T-helper 17 cell (primary cell): ENCODE measurements at regions not wholly inside any gene's neighbourhood (a gene's known extent, or its start where the extent isn't known, plus 50 kb on each side); places are given as distances from the start of the nearest gene placed in this dataset.
"Not testable (repeated sequence)": the region's sequence is repeated elsewhere in the genome, so short reads cannot be mapped to it uniquely, and the experiment has no call there.

Experiments
- ATAC-seq: fragments of 150-1000 bp; cut with Tn5 transposase; 2 replicates; pipeline ENCODE4 v1.10.0; 2021; ENCODE audit warnings: mild to moderate bottlenecking, moderate library complexity
- DNase-seq, 3 donors: peaks; one replicate each; pipeline versions ENCODE4 v3.0.0 to v3.0.0-alpha.2; 2020 to 2021
- H3K9me3 ChIP-seq: one replicate; pipeline ENCODE4 v1.7.0; 2013; ENCODE audit warnings: low read length, mild to moderate bottlenecking; ENCODE audit not compliant: control insufficient read depth, poor library complexity, severe bottlenecking
- H3K27ac Mint-ChIP-seq: one replicate; pipeline ENCODE4 v1.8.0; 2022; ENCODE audit warnings: mild to moderate bottlenecking, moderate library complexity, mixed read lengths
- H3K27me3 Mint-ChIP-seq: one replicate; pipeline ENCODE4 v1.8.0; 2022; ENCODE audit warnings: mixed read lengths
- H3K36me3 Mint-ChIP-seq: one replicate; pipeline ENCODE4 v1.8.0; 2022; ENCODE audit warnings: low read depth, mixed read lengths
- H3K4me1 Mint-ChIP-seq: one replicate; pipeline ENCODE4 v1.8.0; 2022; ENCODE audit warnings: mild to moderate bottlenecking, mixed read lengths
- H3K4me3 Mint-ChIP-seq: one replicate; pipeline ENCODE4 v1.8.0; 2022; ENCODE audit warnings: mild to moderate bottlenecking, moderate library complexity, mixed read lengths

- ATAC-seq, result no peak
- Mint-ChIP-seq H3K27me3 (no peaks in the 10 kb centered on the region), H3K36me3 (no peaks in the 10 kb centered on the region), H3K4me1 (no peaks in the 10 kb centered on the region), H3K4me3 (no peak overlapping the region), H3K27ac (no peak overlapping the region)
- H3K9me3 ChIP-seq, result no peaks in the 10 kb centered on the region
- no peak for DNase-seq
Observed at GRCh38 chr5:167415779-167416746, 875.4 kb upstream of the WWC1 start.

- Mint-ChIP-seq H3K4me3 (no peak overlapping the region), H3K27ac (no peak overlapping the region), H3K36me3 (no peaks in the 10 kb centered on the region), H3K4me1 (no peaks in the 10 kb centered on the region), H3K27me3 (no peaks in the 10 kb centered on the region)
- H3K9me3 ChIP-seq, result no peaks in the 10 kb centered on the region
- ATAC-seq (no peak), DNase-seq (no peak)
Observed at GRCh38 chr5:167417662-167418061, 873.8 kb upstream of the WWC1 start.

DNA sequence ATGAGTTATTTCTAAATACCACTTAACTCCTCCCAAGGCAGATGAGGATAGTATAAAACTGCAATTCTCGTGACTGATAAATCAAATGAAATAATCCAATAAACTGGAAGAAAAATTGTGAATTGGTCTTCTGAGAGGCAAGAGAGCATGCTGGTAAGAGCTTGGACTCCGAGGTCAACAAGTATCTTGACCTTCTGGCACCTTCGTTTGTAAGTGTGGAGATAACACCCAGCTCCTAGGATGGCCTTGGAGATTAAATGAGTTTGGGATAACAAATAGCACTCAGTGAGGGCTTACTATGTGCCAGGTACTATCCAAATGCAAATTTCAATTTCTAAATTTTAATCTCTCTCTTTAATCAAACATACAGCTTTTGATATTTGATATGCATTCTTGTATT is 866.3 kb upstream of the WWC1 start:
- no peaks in the 10 kb centered on the region for H3K9me3 ChIP-seq
- DNase-seq, result no peak
- Mint-ChIP-seq H3K27me3 (no peaks in the 10 kb centered on the region), H3K27ac (no peak overlapping the region), H3K4me3 (no peak overlapping the region), H3K36me3 (no peaks in the 10 kb centered on the region), H3K4me1 (no peaks in the 10 kb centered on the region)
- ATAC-seq, result no peak

- DNase-seq (no peak), ATAC-seq (no peak)
- H3K4me1 Mint-ChIP-seq, result no peaks in the 10 kb centered on the region
- no peak overlapping the region for H3K4me3 Mint-ChIP-seq
- no peaks in the 10 kb centered on the region for H3K9me3 ChIP-seq
- no peaks in the 10 kb centered on the region for H3K27me3 Mint-ChIP-seq
- no peak overlapping the region for H3K27ac Mint-ChIP-seq
- H3K36me3 Mint-ChIP-seq, result no peaks in the 10 kb centered on the region
Observed at GRCh38 chr5:167426501-167426900, 864.9 kb upstream of the WWC1 start.

GRCh38 chr5:167427641-167428040 is 863.8 kb upstream of the WWC1 start:
- not testable (repeated sequence) for H3K27ac Mint-ChIP-seq, H3K9me3 ChIP-seq, H3K27me3 Mint-ChIP-seq, ATAC-seq, DNase-seq, H3K4me3 Mint-ChIP-seq, H3K4me1 Mint-ChIP-seq, H3K36me3 Mint-ChIP-seq

GRCh38 chr5:167440846-167441245 is 850.6 kb upstream of the WWC1 start:
- H3K36me3 Mint-ChIP-seq, result no peaks in the 10 kb centered on the region
- no peaks in the 10 kb centered on the region for H3K9me3 ChIP-seq
- DNase-seq (no peak), ATAC-seq (no peak)
- no peaks in the 10 kb centered on the region for H3K27me3 Mint-ChIP-seq
- H3K4me3 Mint-ChIP-seq, result no peak overlapping the region
- H3K27ac Mint-ChIP-seq, result no peak overlapping the region
- no peaks in the 10 kb centered on the region for H3K4me1 Mint-ChIP-seq

DNA sequence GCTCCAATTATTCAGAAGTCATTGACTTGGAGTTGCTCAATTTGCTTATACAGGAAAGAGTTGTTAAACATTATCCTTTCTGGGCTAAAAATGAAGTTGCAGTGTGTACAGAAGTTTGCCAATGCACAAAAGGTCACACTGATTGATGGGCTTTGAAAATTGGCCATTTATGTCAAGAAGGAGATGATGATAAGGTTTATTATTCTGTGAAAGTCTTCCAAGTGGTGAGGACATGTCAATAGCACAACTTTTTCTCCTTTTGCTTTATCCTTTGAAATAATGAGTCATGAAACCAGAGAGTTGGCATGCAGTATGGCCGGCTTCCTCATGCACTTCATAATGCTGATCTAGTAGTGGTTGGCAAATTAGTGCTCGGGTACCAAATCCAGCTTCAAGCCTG is 848.5 kb upstream of the WWC1 start:
- Mint-ChIP-seq H3K27me3 (no peaks in the 10 kb centered on the region), H3K4me1 (no peaks in the 10 kb centered on the region), H3K36me3 (no peaks in the 10 kb centered on the region), H3K4me3 (no peak overlapping the region), H3K27ac (no peak overlapping the region)
- H3K9me3 ChIP-seq, result no peaks in the 10 kb centered on the region
- DNase-seq, result no peak
- no peak for ATAC-seq

- H3K27me3 Mint-ChIP-seq, result no peaks in the 10 kb centered on the region
- H3K27ac Mint-ChIP-seq, result no peak overlapping the region
- H3K4me3 Mint-ChIP-seq, result no peak overlapping the region
- no peaks in the 10 kb centered on the region for H3K9me3 ChIP-seq
- ATAC-seq (no peak), DNase-seq (no peak)
- no peaks in the 10 kb centered on the region for H3K36me3 Mint-ChIP-seq
- no peaks in the 10 kb centered on the region for H3K4me1 Mint-ChIP-seq
Observed at GRCh38 chr5:167447466-167448375, 843.7 kb upstream of the WWC1 start.

- Mint-ChIP-seq H3K36me3 (no peaks in the 10 kb centered on the region), H3K27me3 (no peaks in the 10 kb centered on the region), H3K4me1 (no peaks in the 10 kb centered on the region), H3K4me3 (no peak overlapping the region), H3K27ac (no peak overlapping the region)
- ATAC-seq, result no peak
- no peak for DNase-seq
- no peaks in the 10 kb centered on the region for H3K9me3 ChIP-seq
Observed at GRCh38 chr5:167448376-167448775, 843.1 kb upstream of the WWC1 start.

- ATAC-seq, result no peak
- H3K9me3 ChIP-seq, result no peaks in the 10 kb centered on the region
- Mint-ChIP-seq H3K36me3 (no peaks in the 10 kb centered on the region), H3K4me3 (no peak overlapping the region), H3K27ac (no peak overlapping the region), H3K27me3 (no peaks in the 10 kb centered on the region), H3K4me1 (no peaks in the 10 kb centered on the region)
- no peak for DNase-seq
Observed at GRCh38 chr5:167451076-167451475, 840.4 kb upstream of the WWC1 start.

DNA sequence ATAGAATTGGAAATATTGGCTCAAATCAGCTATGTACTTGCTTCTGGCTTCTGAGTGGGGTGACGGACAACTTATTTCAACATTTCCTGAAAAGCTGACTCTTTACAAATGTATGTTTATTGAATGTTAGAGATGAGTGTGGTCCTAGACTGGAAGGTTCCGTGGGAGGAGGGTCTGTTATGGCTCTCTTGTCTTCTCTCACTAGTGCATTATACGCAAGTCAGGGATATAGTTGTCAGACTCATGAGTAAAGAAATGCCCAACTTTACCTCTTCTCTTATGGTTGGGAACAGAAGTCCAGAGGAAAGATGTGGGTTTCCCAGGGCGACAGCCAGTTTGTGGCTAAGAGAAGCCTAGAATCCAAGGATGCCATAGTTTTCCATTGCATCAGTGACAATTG is 839.3 kb upstream of the WWC1 start:
- Mint-ChIP-seq H3K27me3 (no peaks in the 10 kb centered on the region), H3K36me3 (no peaks in the 10 kb centered on the region), H3K4me1 (no peaks in the 10 kb centered on the region), H3K27ac (no peak overlapping the region), H3K4me3 (no peak overlapping the region)
- DNase-seq, result no peak
- no peak for ATAC-seq
- H3K9me3 ChIP-seq, result no peaks in the 10 kb centered on the region

DNA sequence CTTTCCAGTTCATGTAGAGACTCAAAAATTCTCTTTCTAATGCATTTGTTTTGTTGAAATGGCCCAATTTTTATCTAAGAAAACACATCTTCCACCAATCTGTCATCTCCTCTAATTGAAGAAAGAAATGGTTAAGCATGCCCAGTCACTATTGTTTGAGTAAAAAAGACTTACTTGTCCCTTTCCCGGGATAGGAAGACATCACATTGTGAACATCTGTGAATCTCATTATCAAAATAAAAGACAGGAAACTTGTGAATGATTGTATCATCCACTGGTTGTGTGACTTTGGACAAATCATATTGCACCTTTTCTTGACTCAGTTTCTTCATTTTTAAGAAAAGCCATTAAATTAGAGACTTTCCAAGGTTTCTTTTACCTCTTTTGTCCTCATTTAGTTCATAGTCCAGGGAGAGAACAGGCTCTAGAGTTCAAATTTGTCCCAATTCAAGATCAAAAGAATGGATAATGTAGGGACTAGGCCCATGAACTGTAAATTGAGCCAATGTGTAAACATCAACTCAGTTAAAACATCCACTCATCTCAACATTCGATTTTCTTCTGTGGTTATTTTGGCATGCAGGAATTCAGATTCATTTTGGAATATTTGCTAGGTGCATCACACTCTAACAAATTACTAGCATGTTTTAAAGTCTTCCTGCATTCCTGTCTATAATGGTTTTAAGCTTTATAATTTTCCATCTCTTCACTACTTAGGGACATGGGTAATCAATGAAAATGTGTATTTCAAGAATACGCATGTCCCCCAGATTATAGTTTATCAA is 838.0 kb upstream of the WWC1 start:
- no peak overlapping the region for H3K4me3 Mint-ChIP-seq
- no peaks in the 10 kb centered on the region for H3K36me3 Mint-ChIP-seq
- H3K4me1 Mint-ChIP-seq, result no peaks in the 10 kb centered on the region
- DNase-seq (no peak), ATAC-seq (no peak)
- H3K27ac Mint-ChIP-seq, result no peak overlapping the region
- no peaks in the 10 kb centered on the region for H3K27me3 Mint-ChIP-seq
- H3K9me3 ChIP-seq, result no peaks in the 10 kb centered on the region

DNA sequence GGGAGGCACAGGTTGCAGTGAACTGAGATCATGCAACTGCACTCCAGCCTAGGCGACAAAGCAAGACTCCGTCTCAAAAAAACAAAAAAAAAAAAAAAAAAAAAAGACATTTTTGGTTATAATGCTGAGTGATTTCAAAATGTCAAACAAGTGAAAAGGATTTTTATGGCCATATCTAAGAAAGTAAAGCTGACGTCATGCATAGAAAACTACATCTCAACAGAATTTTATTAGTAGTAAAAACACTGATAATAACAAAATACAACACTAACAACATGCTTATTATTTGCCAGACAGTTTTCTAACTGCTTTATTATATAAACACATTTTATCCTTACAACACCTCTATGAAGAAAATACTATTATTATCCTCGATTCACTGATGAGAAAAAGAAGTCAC is 833.0 kb upstream of the WWC1 start:
- Mint-ChIP-seq H3K27ac (no peak overlapping the region), H3K4me1 (no peaks in the 10 kb centered on the region), H3K4me3 (no peak overlapping the region), H3K27me3 (no peaks in the 10 kb centered on the region), H3K36me3 (no peaks in the 10 kb centered on the region)
- ATAC-seq (no peak), DNase-seq (no peak)
- no peaks in the 10 kb centered on the region for H3K9me3 ChIP-seq
